ENCODE measurements at regions not wholly inside any gene's neighbourhood (a gene's known extent, or its start where the extent isn't known, plus 50 kb on each side); places are given as distances from the start of the nearest gene placed in this dataset.
A peak's percentile ranks its signal among the peaks of the same experiment; 100 is the strongest.
"Not testable (repeated sequence)": the region's sequence is repeated elsewhere in the genome, so short reads cannot be mapped to it uniquely, and the experiment has no call there.

- not testable (repeated sequence) for H3K4me3 ChIP-seq (ENCODE audit: low read depth, low read length); DNase-seq (ENCODE audit: low read depth)
Measured at GRCh38 chrX:79919958-79920357, 94.6 kb upstream of the TBX22 start.

GRCh38 chrX:79926791-79927190 is 87.8 kb upstream of the TBX22 start:
- not testable (repeated sequence) for DNase-seq (ENCODE audit: low read depth)
- H3K4me3 ChIP-seq (ENCODE audit: low read depth, low read length), result peak overlapping the region; percentile 21

GRCh38 chrX:79933938-79934337 is 80.6 kb upstream of the TBX22 start:
- no peak for DNase-seq (ENCODE audit: low read depth)
- no peak overlapping the region for H3K4me3 ChIP-seq (ENCODE audit: low read depth, low read length)
- TF ChIP-seq CTCF (IDR thresholded peaks at IDR 0.05; ENCODE audit: control insufficient read depth, extremely low read depth, insufficient read depth), result no peak

GRCh38 chrX:79964173-79964572 is 50.4 kb upstream of the TBX22 start:
- not testable (repeated sequence) for DNase-seq (ENCODE audit: low read depth); H3K4me3 ChIP-seq (ENCODE audit: low read depth, low read length)

Measured in LNCaP clone FGC (cell line).